A549 (cell line): ENCODE measurements at regions not wholly inside any gene's neighbourhood (a gene's known extent, or its start where the extent isn't known, plus 50 kb on each side); places are given as distances from the start of the nearest gene placed in this dataset.

Source experiments
- CBX8 ChIP-seq: fragments of 200-600 bp; sonication (generic); IDR thresholded peaks from 2 replicates; pipeline ENCODE4 v1.6.1; 2016
- CHD2 ChIP-seq: fragments of 150-350 bp; IDR thresholded peaks from 2 replicates; pipeline ENCODE4 v1.6.1; 2014; ENCODE audit warnings: low read length; ENCODE audit not compliant: partially characterized antibody
- TP53 ChIP-seq: fragments of 250-450 bp; sonication (Bioruptor Pico); IDR thresholded peaks from 2 replicates; pipeline ENCODE4 v1.5.0; 2021; ENCODE audit warnings: mild to moderate bottlenecking, moderate library complexity
- TF ChIP-seq, protein P1 (sequence below): fragments of >200 bp; sonication (Bioruptor Twin); formaldehyde crosslinking; IDR thresholded peaks from 3 replicates; pipeline ENCODE4 v1.5.1; 2016

DNA sequence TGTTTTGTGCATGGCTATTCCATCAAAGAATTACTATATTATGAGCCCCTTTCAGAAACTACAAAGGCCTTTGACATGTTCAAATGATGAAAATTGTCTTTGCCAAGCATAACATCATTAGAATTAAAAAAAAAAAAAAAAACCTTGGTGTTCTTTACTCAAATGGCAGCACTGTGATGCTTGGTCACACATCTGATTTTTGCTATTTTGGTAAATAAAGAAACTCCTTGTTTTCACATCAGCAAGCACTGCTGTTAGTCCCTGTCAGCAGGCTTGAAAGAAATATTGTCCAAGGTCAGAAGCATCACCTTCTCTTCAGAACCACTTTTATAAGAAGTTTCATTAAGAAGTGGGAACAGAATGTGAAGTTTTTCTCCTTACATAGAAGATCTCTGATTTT is 537.3 kb downstream of the MFSD1 start:
- TF ChIP-seq CBX8 (no peak), TP53 (CRISPR knock-in tag) (no peak), CHD2 (no peak)
- TF ChIP-seq, protein P1, sequence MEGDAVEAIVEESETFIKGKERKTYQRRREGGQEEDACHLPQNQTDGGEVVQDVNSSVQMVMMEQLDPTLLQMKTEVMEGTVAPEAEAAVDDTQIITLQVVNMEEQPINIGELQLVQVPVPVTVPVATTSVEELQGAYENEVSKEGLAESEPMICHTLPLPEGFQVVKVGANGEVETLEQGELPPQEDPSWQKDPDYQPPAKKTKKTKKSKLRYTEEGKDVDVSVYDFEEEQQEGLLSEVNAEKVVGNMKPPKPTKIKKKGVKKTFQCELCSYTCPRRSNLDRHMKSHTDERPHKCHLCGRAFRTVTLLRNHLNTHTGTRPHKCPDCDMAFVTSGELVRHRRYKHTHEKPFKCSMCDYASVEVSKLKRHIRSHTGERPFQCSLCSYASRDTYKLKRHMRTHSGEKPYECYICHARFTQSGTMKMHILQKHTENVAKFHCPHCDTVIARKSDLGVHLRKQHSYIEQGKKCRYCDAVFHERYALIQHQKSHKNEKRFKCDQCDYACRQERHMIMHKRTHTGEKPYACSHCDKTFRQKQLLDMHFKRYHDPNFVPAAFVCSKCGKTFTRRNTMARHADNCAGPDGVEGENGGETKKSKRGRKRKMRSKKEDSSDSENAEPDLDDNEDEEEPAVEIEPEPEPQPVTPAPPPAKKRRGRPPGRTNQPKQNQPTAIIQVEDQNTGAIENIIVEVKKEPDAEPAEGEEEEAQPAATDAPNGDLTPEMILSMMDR, result no peak
